WTC11 (cell line): ENCODE measurements at regions not wholly inside any gene's neighbourhood (a gene's known extent, or its start where the extent isn't known, plus 50 kb on each side); places are given as distances from the start of the nearest gene placed in this dataset.

ENCODE experiments used
- ATAC-seq: fragments of 200-7000 bp; cut with Tn5 transposase; 2 replicates; pipeline ENCODE4 v1.10.0; 2021; ENCODE audit warnings: mild to moderate bottlenecking, moderate library complexity
- CTCF ChIA-PET: fragments of 300-600 bp; sonication (Branson Sonifier 250); formaldehyde crosslinking; loops from one replicate; lab custom pipeline; 2021; ENCODE audit warnings: antibody characterized with exemption; lab: Charles Lee
- POLR2A ChIA-PET: fragments of 350-600 bp; sonication (Branson Sonifier 250); formaldehyde crosslinking; loops from one replicate; lab custom pipeline; 2021; ENCODE audit warnings: antibody characterized with exemption; lab: Charles Lee
- DNase-seq: peaks from one replicate; pipeline ENCODE4 v3.0.0; 2021; ENCODE audit warnings: low spot score
- H3K27ac Mint-ChIP-seq: 2 replicates; pipeline ENCODE4 v1.8.0; 2021; ENCODE audit warnings: mixed read lengths
- H3K27me3 Mint-ChIP-seq: 2 replicates; pipeline ENCODE4 v1.8.0; 2021; ENCODE audit warnings: low read depth, mild to moderate bottlenecking, moderate library complexity, mixed read lengths
- H3K36me3 Mint-ChIP-seq: 2 replicates; pipeline ENCODE4 v1.8.0; 2021; ENCODE audit warnings: mixed read lengths
- H3K4me1 Mint-ChIP-seq: 2 replicates; pipeline ENCODE4 v1.8.0; 2022; ENCODE audit warnings: mixed read lengths
- H3K4me3 Mint-ChIP-seq: 2 replicates; pipeline ENCODE4 v1.8.0; 2021; ENCODE audit warnings: mild to moderate bottlenecking, moderate library complexity, mixed read lengths
- H3K9me3 Mint-ChIP-seq: 2 replicates; pipeline ENCODE4 v1.8.0; 2021; ENCODE audit warnings: mixed read lengths
- AFF4 ChIP-seq: sonication (generic); formaldehyde crosslinking; IDR thresholded peaks from 2 replicates; pipeline ENCODE4 v1.8.1; 2023; ENCODE audit warnings: mild to moderate bottlenecking, missing genetic modification reagents, borderline replicate concordance
- ESRRA ChIP-seq: sonication (generic); formaldehyde crosslinking; IDR thresholded peaks from 2 replicates; pipeline ENCODE4 v1.8.1; 2022; ENCODE audit warnings: mild to moderate bottlenecking, missing genetic modification reagents, borderline replicate concordance
- FOXK1 ChIP-seq: sonication (generic); formaldehyde crosslinking; IDR thresholded peaks from 2 replicates; pipeline ENCODE4 v1.8.0; 2022; ENCODE audit warnings: mild to moderate bottlenecking, moderate library complexity, missing genetic modification reagents
- GABPB1 ChIP-seq: sonication (generic); formaldehyde crosslinking; IDR thresholded peaks from 2 replicates; pipeline ENCODE4 v1.8.1; 2023; ENCODE audit warnings: mild to moderate bottlenecking, missing genetic modification reagents
- IRF2 ChIP-seq: sonication (generic); formaldehyde crosslinking; IDR thresholded peaks from 2 replicates; pipeline ENCODE4 v1.8.0; 2022; ENCODE audit warnings: low read depth, missing genetic modification reagents, borderline replicate concordance
- JAZF1 ChIP-seq: fragments of 250-450 bp; sonication (Bioruptor Pico); IDR thresholded peaks from 2 replicates; pipeline ENCODE4 v1.9.0; 2021; ENCODE audit warnings: moderate library complexity, mild to moderate bottlenecking, inconsistent platforms
- MXD4 ChIP-seq: fragments of 250-450 bp; sonication (Bioruptor Pico); IDR thresholded peaks from 2 replicates; pipeline ENCODE4 v1.8.0; 2021; ENCODE audit warnings: mild to moderate bottlenecking, moderate library complexity, borderline replicate concordance
- MYBL2 ChIP-seq: sonication (generic); formaldehyde crosslinking; IDR thresholded peaks from 2 replicates; pipeline ENCODE4 v1.8.1; 2023; ENCODE audit warnings: mild to moderate bottlenecking, moderate library complexity, missing genetic modification reagents
- NFYB ChIP-seq: sonication (generic); formaldehyde crosslinking; conservative IDR thresholded peaks from 2 replicates; pipeline ENCODE4 v1.8.0; 2022; ENCODE audit warnings: low read depth, missing genetic modification reagents
- PRRX2 ChIP-seq: fragments of 250-450 bp; sonication (Bioruptor Pico); IDR thresholded peaks from 2 replicates; pipeline ENCODE4 v1.8.0; 2021; ENCODE audit warnings: mild to moderate bottlenecking
- RORB ChIP-seq: fragments of 250-450 bp; sonication (Bioruptor Pico); IDR thresholded peaks from 2 replicates; pipeline ENCODE4 v1.9.0; 2021; ENCODE audit warnings: mild to moderate bottlenecking
- SMAD4 ChIP-seq: sonication (generic); formaldehyde crosslinking; IDR thresholded peaks from 2 replicates; pipeline ENCODE4 v1.8.0; 2022; ENCODE audit warnings: mild to moderate bottlenecking, missing genetic modification reagents
- SP1 ChIP-seq: sonication (generic); formaldehyde crosslinking; conservative IDR thresholded peaks from 2 replicates; pipeline ENCODE4 v1.8.1; 2022; ENCODE audit warnings: missing genetic modification reagents
- ZNF138 ChIP-seq: sonication (generic); formaldehyde crosslinking; conservative IDR thresholded peaks from 2 replicates; pipeline ENCODE4 v1.8.1; 2022; ENCODE audit warnings: mild to moderate bottlenecking, moderate library complexity, missing genetic modification reagents
- TF ChIP-seq, protein P1 (sequence below): sonication (generic); formaldehyde crosslinking; IDR thresholded peaks from 2 replicates; pipeline ENCODE4 v1.8.1; 2022; ENCODE audit warnings: low read depth, missing genetic modification reagents, borderline replicate concordance
- TF ChIP-seq, protein P2 (sequence below): sonication (generic); formaldehyde crosslinking; IDR thresholded peaks from 2 replicates; pipeline ENCODE4 v1.8.1; 2023; ENCODE audit warnings: mild to moderate bottlenecking, missing genetic modification reagents, moderate library complexity
- TF ChIP-seq, protein P3 (sequence below): fragments of 250-450 bp; sonication (Bioruptor Pico); IDR thresholded peaks from 2 replicates; pipeline ENCODE4 v2.1.2; 2022; ENCODE audit warnings: mild to moderate bottlenecking, moderate library complexity
- TF ChIP-seq, protein P4 (sequence below): sonication (generic); formaldehyde crosslinking; IDR thresholded peaks from 2 replicates; pipeline ENCODE4 v1.8.0; 2022; ENCODE audit warnings: missing genetic modification reagents

- no peaks in the 10 kb centered on the region for H3K4me1 Mint-ChIP-seq
- H3K27ac Mint-ChIP-seq = no peak overlapping the region
- peaks cover 17% of the 10 kb centered on the region for H3K36me3 Mint-ChIP-seq
- H3K4me3 Mint-ChIP-seq = no peak overlapping the region
- H3K9me3 Mint-ChIP-seq = peaks cover 40% of the 10 kb centered on the region
- DNase-seq = no peak
- no peak for ATAC-seq
- H3K27me3 Mint-ChIP-seq = no peaks in the 10 kb centered on the region
- TF ChIP-seq FOXK1 (CRISPR knock-in tag) (no peak), GABPB1 (CRISPR knock-in tag) (no peak), ZNF138 (no peak), RORB (CRISPR knock-in tag) (no peak), SMAD4 (CRISPR knock-in tag) (no peak)
- CTCF ChIA-PET = no interaction called here
- POLR2A ChIA-PET = no interaction called here
These were observed 174.3 kb upstream of the NBEA start for GRCh38 chr13:34767778-34768177.

DNA sequence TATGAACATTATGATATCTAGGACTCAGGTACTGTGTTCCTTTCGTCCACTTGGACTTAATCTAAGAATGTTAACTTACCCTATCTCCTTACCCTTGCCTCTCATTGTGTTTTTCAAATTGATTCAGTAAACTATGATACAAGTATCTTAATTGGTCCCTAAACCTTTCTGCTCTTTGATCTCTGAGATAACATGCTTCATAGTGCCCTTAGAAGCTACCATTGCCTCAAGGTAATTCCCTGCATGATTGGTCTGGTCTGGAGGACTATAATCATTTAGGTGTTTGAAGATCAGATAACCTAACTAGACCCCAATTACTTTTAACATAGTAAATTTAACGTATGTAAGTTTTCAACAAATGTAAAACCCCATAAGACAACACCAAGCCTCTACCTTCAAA is 169.9 kb upstream of the NBEA start:
- Mint-ChIP-seq H3K9me3 (peaks cover 16% of the 10 kb centered on the region), H3K4me1 (peaks cover 23% of the 10 kb centered on the region)
- TF ChIP-seq IRF2 = no peak
- no peak for TF ChIP-seq MXD4 (CRISPR knock-in tag)
- no peak for TF ChIP-seq MYBL2 (CRISPR knock-in tag)
- TF ChIP-seq, all 79 proteins: peak for 0
- no peaks in the 10 kb centered on the region for H3K27me3 Mint-ChIP-seq
- ATAC-seq (no peak), DNase-seq (no peak)
- ChIA-PET POLR2A (interaction anchor here (0.7 kb wide), 1 partner anchor 24 kb away, joined by 3 read pairs; no protein-coding TSS in a partner anchor), CTCF (no interaction called here)
- no peak overlapping the region for H3K4me3 Mint-ChIP-seq
- no peak overlapping the region for H3K27ac Mint-ChIP-seq
- no peaks in the 10 kb centered on the region for H3K36me3 Mint-ChIP-seq

DNA sequence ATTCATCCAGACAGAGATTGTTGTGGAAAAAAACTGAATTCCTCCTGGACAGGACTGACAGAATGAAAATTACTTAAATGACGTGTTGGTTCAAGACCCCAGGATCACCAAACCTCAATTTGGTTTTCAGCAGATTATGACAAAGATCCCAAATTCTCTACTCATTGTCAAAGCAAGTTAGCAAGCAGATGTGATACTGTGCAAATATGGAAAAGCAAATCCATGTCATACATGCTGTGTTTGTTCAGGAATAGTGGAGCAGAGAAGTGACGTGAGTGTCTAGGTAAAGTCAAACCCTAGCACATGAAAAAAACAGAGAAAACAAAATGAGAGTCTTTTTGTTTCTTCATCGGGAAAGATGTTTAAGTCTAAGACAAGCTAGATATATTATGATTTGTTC is 169.2 kb upstream of the NBEA start:
- DNase-seq (no peak), ATAC-seq (no peak)
- H3K27me3 Mint-ChIP-seq = no peaks in the 10 kb centered on the region
- H3K27ac Mint-ChIP-seq = no peak overlapping the region
- TF ChIP-seq ESRRA (CRISPR knock-in tag) (no peak), JAZF1 (no peak), SP1 (CRISPR knock-in tag) (no peak), AFF4 (no peak), NFYB (no peak), PRRX2 (CRISPR knock-in tag) (no peak)
- TF ChIP-seq, protein P1, sequence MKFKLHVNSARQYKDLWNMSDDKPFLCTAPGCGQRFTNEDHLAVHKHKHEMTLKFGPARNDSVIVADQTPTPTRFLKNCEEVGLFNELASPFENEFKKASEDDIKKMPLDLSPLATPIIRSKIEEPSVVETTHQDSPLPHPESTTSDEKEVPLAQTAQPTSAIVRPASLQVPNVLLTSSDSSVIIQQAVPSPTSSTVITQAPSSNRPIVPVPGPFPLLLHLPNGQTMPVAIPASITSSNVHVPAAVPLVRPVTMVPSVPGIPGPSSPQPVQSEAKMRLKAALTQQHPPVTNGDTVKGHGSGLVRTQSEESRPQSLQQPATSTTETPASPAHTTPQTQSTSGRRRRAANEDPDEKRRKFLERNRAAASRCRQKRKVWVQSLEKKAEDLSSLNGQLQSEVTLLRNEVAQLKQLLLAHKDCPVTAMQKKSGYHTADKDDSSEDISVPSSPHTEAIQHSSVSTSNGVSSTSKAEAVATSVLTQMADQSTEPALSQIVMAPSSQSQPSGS (CRISPR knock-in tag) = no peak
- TF ChIP-seq, protein P2, sequence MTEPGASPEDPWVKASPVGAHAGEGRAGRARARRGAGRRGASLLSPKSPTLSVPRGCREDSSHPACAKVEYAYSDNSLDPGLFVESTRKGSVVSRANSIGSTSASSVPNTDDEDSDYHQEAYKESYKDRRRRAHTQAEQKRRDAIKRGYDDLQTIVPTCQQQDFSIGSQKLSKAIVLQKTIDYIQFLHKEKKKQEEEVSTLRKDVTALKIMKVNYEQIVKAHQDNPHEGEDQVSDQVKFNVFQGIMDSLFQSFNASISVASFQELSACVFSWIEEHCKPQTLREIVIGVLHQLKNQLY (CRISPR knock-in tag) = no peak
- TF ChIP-seq, protein P3, sequence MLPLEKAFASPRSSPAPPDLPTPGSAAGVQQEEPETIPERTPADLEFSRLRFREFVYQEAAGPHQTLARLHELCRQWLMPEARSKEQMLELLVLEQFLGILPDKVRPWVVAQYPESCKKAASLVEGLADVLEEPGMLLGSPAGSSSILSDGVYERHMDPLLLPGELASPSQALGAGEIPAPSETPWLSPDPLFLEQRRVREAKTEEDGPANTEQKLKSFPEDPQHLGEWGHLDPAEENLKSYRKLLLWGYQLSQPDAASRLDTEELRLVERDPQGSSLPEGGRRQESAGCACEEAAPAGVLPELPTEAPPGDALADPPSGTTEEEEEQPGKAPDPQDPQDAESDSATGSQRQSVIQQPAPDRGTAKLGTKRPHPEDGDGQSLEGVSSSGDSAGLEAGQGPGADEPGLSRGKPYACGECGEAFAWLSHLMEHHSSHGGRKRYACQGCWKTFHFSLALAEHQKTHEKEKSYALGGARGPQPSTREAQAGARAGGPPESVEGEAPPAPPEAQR (CRISPR knock-in tag) = no peak
- TF ChIP-seq, protein P4, sequence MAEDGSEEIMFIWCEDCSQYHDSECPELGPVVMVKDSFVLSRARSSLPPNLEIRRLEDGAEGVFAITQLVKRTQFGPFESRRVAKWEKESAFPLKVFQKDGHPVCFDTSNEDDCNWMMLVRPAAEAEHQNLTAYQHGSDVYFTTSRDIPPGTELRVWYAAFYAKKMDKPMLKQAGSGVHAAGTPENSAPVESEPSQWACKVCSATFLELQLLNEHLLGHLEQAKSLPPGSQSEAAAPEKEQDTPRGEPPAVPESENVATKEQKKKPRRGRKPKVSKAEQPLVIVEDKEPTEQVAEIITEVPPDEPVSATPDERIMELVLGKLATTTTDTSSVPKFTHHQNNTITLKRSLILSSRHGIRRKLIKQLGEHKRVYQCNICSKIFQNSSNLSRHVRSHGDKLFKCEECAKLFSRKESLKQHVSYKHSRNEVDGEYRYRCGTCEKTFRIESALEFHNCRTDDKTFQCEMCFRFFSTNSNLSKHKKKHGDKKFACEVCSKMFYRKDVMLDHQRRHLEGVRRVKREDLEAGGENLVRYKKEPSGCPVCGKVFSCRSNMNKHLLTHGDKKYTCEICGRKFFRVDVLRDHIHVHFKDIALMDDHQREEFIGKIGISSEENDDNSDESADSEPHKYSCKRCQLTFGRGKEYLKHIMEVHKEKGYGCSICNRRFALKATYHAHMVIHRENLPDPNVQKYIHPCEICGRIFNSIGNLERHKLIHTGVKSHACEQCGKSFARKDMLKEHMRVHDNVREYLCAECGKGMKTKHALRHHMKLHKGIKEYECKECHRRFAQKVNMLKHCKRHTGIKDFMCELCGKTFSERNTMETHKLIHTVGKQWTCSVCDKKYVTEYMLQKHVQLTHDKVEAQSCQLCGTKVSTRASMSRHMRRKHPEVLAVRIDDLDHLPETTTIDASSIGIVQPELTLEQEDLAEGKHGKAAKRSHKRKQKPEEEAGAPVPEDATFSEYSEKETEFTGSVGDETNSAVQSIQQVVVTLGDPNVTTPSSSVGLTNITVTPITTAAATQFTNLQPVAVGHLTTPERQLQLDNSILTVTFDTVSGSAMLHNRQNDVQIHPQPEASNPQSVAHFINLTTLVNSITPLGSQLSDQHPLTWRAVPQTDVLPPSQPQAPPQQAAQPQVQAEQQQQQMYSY (CRISPR knock-in tag) = no peak
- ChIA-PET CTCF (no interaction called here), POLR2A (no interaction called here)
- H3K36me3 Mint-ChIP-seq = no peaks in the 10 kb centered on the region
- H3K4me1 Mint-ChIP-seq = peaks cover 29% of the 10 kb centered on the region
- no peak overlapping the region for H3K4me3 Mint-ChIP-seq
- H3K9me3 Mint-ChIP-seq = peaks cover 13% of the 10 kb centered on the region
